ENCODE measurements at regions not wholly inside any gene's neighbourhood (a gene's known extent, or its start where the extent isn't known, plus 50 kb on each side); places are given as distances from the start of the nearest gene placed in this dataset.

DNA sequence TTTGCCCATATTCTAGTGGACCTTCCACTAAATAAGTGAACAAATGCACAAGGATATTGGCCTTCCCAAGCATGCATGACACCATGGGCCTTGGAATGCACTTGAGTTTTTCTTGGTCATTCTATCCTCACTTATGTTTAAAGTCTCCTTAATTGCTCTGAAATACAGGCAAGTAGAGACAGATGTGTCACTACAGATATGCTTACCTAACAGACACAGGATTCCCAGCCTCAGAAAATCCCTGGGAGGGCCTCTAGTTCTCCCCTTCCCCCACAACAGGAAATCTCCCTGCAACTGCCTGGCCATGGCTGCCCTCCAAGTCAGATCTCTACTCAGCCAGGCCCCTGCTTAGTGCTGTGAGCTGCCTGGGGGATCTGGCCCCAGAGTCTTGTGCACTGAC lies 445.2 kb downstream of the IRS1 start:
- Histone ChIP-seq H4K20me1 (replicated peaks; ENCODE audit: insufficient read depth) (no peaks in the 10 kb centered on the region), H3K79me2 (replicated peaks; ENCODE audit: insufficient read depth) (no peaks in the 10 kb centered on the region), H3K4me2 (no peak overlapping the region), H3K36me3 (ENCODE audit: insufficient read depth) (no peaks in the 10 kb centered on the region), H3K4me3 (no peak overlapping the region), H3K4me1 (ENCODE audit: insufficient read depth) (no peaks in the 10 kb centered on the region), H3F3A (replicated peaks; ENCODE audit: low read depth) (no peaks in the 10 kb centered on the region), H3K27ac (ENCODE audit: low read depth) (no peak overlapping the region), H3K27me3 (ENCODE audit: insufficient read depth) (no peaks in the 10 kb centered on the region), H3K9me2 (ENCODE audit: insufficient read depth) (peaks cover 12% of the 10 kb centered on the region), H2AFZ (no peak overlapping the region)
- H3K27ac Mint-ChIP-seq, result no peak overlapping the region
- no peak overlapping the region for H3K4me3 Mint-ChIP-seq
- H3K9me3 Mint-ChIP-seq, result no peaks in the 10 kb centered on the region
- DNase-seq (ENCODE audit: low spot score), result no peak
- H3K36me3 Mint-ChIP-seq (ENCODE audit: low read depth), result no peaks in the 10 kb centered on the region
- no peak for ATAC-seq
- TF ChIP-seq EZH2phosphoT487 (IDR thresholded peaks at IDR 0.05; ENCODE audit: unreplicated experiment) (no peak), NANOG (IDR thresholded peaks at IDR 0.05; ENCODE audit: borderline replicate concordance) (no peak), EZH2 (IDR thresholded peaks at IDR 0.05; ENCODE audit: low read depth, unreplicated experiment) (no peak), ZNF331 (CRISPR knock-in tag; IDR thresholded peaks at IDR 0.05; ENCODE audit: low read depth) (no peak), ZNF114 (CRISPR knock-in tag; IDR thresholded peaks at IDR 0.05) (no peak), STAT1 (IDR thresholded peaks at IDR 0.05; ENCODE audit: unreplicated experiment) (no peak), JUNB (IDR thresholded peaks at IDR 0.05; ENCODE audit: unreplicated experiment) (no peak), CREB1 (CRISPR knock-in tag; IDR thresholded peaks at IDR 0.05; ENCODE audit: low read depth) (no peak), POLR2AphosphoS5 (IDR thresholded peaks at IDR 0.05; ENCODE audit: low read depth) (no peak)
- TF ChIP-seq, protein P1, sequence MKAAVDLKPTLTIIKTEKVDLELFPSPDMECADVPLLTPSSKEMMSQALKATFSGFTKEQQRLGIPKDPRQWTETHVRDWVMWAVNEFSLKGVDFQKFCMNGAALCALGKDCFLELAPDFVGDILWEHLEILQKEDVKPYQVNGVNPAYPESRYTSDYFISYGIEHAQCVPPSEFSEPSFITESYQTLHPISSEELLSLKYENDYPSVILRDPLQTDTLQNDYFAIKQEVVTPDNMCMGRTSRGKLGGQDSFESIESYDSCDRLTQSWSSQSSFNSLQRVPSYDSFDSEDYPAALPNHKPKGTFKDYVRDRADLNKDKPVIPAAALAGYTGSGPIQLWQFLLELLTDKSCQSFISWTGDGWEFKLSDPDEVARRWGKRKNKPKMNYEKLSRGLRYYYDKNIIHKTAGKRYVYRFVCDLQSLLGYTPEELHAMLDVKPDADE (IDR thresholded peaks at IDR 0.05), result no peak
- TF ChIP-seq, protein P2, sequence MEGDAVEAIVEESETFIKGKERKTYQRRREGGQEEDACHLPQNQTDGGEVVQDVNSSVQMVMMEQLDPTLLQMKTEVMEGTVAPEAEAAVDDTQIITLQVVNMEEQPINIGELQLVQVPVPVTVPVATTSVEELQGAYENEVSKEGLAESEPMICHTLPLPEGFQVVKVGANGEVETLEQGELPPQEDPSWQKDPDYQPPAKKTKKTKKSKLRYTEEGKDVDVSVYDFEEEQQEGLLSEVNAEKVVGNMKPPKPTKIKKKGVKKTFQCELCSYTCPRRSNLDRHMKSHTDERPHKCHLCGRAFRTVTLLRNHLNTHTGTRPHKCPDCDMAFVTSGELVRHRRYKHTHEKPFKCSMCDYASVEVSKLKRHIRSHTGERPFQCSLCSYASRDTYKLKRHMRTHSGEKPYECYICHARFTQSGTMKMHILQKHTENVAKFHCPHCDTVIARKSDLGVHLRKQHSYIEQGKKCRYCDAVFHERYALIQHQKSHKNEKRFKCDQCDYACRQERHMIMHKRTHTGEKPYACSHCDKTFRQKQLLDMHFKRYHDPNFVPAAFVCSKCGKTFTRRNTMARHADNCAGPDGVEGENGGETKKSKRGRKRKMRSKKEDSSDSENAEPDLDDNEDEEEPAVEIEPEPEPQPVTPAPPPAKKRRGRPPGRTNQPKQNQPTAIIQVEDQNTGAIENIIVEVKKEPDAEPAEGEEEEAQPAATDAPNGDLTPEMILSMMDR (conservative IDR thresholded peaks at IDR 0.05; ENCODE audit: low read depth in 2 of 2), result no peak
- TF ChIP-seq, protein P3, sequence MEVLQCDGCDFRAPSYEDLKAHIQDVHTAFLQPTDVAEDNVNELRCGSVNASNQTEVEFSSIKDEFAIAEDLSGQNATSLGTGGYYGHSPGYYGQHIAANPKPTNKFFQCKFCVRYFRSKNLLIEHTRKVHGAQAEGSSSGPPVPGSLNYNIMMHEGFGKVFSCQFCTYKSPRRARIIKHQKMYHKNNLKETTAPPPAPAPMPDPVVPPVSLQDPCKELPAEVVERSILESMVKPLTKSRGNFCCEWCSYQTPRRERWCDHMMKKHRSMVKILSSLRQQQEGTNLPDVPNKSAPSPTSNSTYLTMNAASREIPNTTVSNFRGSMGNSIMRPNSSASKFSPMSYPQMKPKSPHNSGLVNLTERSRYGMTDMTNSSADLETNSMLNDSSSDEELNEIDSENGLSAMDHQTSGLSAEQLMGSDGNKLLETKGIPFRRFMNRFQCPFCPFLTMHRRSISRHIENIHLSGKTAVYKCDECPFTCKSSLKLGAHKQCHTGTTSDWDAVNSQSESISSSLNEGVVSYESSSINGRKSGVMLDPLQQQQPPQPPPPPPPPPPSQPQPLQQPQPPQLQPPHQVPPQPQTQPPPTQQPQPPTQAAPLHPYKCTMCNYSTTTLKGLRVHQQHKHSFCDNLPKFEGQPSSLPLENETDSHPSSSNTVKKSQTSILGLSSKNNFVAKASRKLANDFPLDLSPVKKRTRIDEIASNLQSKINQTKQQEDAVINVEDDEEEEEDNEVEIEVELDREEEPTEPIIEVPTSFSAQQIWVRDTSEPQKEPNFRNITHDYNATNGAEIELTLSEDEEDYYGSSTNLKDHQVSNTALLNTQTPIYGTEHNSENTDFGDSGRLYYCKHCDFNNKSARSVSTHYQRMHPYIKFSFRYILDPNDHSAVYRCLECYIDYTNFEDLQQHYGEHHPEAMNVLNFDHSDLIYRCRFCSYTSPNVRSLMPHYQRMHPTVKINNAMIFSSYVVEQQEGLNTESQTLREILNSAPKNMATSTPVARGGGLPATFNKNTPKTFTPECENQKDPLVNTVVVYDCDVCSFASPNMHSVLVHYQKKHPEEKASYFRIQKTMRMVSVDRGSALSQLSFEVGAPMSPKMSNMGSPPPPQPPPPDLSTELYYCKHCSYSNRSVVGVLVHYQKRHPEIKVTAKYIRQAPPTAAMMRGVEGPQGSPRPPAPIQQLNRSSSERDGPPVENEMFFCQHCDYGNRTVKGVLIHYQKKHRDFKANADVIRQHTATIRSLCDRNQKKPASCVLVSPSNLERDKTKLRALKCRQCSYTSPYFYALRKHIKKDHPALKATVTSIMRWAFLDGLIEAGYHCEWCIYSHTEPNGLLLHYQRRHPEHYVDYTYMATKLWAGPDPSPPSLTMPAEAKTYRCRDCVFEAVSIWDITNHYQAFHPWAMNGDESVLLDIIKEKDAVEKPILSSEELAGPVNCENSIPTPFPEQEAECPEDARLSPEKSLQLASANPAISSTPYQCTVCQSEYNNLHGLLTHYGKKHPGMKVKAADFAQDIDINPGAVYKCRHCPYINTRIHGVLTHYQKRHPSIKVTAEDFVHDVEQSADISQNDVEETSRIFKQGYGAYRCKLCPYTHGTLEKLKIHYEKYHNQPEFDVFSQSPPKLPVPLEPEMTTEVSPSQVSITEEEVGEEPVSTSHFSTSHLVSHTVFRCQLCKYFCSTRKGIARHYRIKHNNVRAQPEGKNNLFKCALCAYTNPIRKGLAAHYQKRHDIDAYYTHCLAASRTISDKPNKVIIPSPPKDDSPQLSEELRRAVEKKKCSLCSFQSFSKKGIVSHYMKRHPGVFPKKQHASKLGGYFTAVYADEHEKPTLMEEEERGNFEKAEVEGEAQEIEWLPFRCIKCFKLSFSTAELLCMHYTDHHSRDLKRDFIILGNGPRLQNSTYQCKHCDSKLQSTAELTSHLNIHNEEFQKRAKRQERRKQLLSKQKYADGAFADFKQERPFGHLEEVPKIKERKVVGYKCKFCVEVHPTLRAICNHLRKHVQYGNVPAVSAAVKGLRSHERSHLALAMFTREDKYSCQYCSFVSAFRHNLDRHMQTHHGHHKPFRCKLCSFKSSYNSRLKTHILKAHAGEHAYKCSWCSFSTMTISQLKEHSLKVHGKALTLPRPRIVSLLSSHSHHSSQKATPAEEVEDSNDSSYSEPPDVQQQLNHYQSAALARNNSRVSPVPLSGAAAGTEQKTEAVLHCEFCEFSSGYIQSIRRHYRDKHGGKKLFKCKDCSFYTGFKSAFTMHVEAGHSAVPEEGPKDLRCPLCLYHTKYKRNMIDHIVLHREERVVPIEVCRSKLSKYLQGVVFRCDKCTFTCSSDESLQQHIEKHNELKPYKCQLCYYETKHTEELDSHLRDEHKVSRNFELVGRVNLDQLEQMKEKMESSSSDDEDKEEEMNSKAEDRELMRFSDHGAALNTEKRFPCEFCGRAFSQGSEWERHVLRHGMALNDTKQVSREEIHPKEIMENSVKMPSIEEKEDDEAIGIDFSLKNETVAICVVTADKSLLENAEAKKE (CRISPR knock-in tag; IDR thresholded peaks at IDR 0.05), result no peak
- TF ChIP-seq, protein P4, sequence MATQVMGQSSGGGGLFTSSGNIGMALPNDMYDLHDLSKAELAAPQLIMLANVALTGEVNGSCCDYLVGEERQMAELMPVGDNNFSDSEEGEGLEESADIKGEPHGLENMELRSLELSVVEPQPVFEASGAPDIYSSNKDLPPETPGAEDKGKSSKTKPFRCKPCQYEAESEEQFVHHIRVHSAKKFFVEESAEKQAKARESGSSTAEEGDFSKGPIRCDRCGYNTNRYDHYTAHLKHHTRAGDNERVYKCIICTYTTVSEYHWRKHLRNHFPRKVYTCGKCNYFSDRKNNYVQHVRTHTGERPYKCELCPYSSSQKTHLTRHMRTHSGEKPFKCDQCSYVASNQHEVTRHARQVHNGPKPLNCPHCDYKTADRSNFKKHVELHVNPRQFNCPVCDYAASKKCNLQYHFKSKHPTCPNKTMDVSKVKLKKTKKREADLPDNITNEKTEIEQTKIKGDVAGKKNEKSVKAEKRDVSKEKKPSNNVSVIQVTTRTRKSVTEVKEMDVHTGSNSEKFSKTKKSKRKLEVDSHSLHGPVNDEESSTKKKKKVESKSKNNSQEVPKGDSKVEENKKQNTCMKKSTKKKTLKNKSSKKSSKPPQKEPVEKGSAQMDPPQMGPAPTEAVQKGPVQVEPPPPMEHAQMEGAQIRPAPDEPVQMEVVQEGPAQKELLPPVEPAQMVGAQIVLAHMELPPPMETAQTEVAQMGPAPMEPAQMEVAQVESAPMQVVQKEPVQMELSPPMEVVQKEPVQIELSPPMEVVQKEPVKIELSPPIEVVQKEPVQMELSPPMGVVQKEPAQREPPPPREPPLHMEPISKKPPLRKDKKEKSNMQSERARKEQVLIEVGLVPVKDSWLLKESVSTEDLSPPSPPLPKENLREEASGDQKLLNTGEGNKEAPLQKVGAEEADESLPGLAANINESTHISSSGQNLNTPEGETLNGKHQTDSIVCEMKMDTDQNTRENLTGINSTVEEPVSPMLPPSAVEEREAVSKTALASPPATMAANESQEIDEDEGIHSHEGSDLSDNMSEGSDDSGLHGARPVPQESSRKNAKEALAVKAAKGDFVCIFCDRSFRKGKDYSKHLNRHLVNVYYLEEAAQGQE (IDR thresholded peaks at IDR 0.05; ENCODE audit: unreplicated experiment), result no peak
- no peaks in the 10 kb centered on the region for H3K27me3 Mint-ChIP-seq (ENCODE audit: insufficient read depth, low read depth, poor library complexity)
- H3K4me1 Mint-ChIP-seq, result peaks cover 9% of the 10 kb centered on the region
